CD4-positive, alpha-beta T cell (primary cell): ENCODE measurements at regions not wholly inside any gene's neighbourhood (a gene's known extent, or its start where the extent isn't known, plus 50 kb on each side); places are given as distances from the start of the nearest gene placed in this dataset.

Experiments
- ATAC-seq: fragments of 200-7000 bp; cut with Tn5 transposase; one replicate; pipeline ENCODE4 v1.10.0; 2022; ENCODE audit warnings: mild to moderate bottlenecking; ENCODE audit not compliant: poor library complexity
- CTCF ChIA-PET: fragments of 350-600 bp; sonication (Branson Sonifier 250); formaldehyde crosslinking; loops from one replicate; lab custom pipeline; 2021; ENCODE audit warnings: antibody characterized with exemption, inconsistent platforms; lab: Charles Lee
- POLR2A ChIA-PET: fragments of 350-600 bp; sonication (Branson Sonifier 250); formaldehyde crosslinking; loops from one replicate; lab custom pipeline; 2021; ENCODE audit warnings: antibody characterized with exemption, inconsistent platforms; lab: Charles Lee
- DNase-seq, 14 experiments: peaks; one replicate each; pipeline ENCODE4 v3.0.0-alpha.2; 2013 to 2020; ENCODE audit warnings: mixed read lengths in 2 of 14
- H3K27ac ChIP-seq, 2 donors: one replicate each; pipeline versions ENCODE4 v1.5.1 to v1.7.0; 2013; ENCODE audit warnings: low read length in 2 of 2, low read depth in 1 of 2, mild to moderate bottlenecking in 1 of 2
- H3K27me3 ChIP-seq, 2 experiments: 1 replicate in 1 of 2; 2 replicates in 1 of 2; pipeline versions ENCODE4 v1.6.1 to v1.7.0; 2013; ENCODE audit warnings: low read length in 2 of 2, control low read depth in 1 of 2, mild to moderate bottlenecking in 1 of 2, moderate library complexity in 1 of 2; ENCODE audit not compliant: insufficient read depth in 2 of 2, control insufficient read depth in 1 of 2
- H3K36me3 ChIP-seq: one replicate; pipeline ENCODE4 v1.6.1; 2013; ENCODE audit warnings: low read length, control low read depth; ENCODE audit not compliant: insufficient read depth
- H3K4me1 ChIP-seq: one replicate; pipeline ENCODE4 v1.6.1; 2013; ENCODE audit warnings: low read length, control low read depth; ENCODE audit not compliant: insufficient read depth
- H3K4me3 ChIP-seq: one replicate; pipeline ENCODE4 v1.5.1; 2013; ENCODE audit warnings: mild to moderate bottlenecking, low read length, moderate library complexity
- H3K9me3 ChIP-seq, 2 experiments: 1 replicate in 1 of 2; 2 replicates in 1 of 2; pipeline versions ENCODE4 v1.6.1 to v1.7.0; 2013; ENCODE audit warnings: low read length in 2 of 2, mild to moderate bottlenecking in 2 of 2, control low read depth in 1 of 2, moderate library complexity in 1 of 2; ENCODE audit not compliant: control insufficient read depth in 1 of 2, insufficient read depth in 1 of 2
- H3K27ac Mint-ChIP-seq: one replicate; pipeline ENCODE4 v1.8.0; 2020; ENCODE audit warnings: mixed read lengths
- H3K27me3 Mint-ChIP-seq: one replicate; pipeline ENCODE4 v1.8.0; 2021; ENCODE audit warnings: mixed read lengths
- H3K36me3 Mint-ChIP-seq: one replicate; pipeline ENCODE4 v1.8.0; 2021; ENCODE audit warnings: low read depth, mixed read lengths
- H3K4me1 Mint-ChIP-seq: one replicate; pipeline ENCODE4 v1.8.0; 2021; ENCODE audit warnings: low read depth, mixed read lengths
- H3K4me3 Mint-ChIP-seq: one replicate; pipeline ENCODE4 v1.8.0; 2020; ENCODE audit warnings: mild to moderate bottlenecking, mixed read lengths
- H3K9me3 Mint-ChIP-seq: one replicate; pipeline ENCODE4 v1.8.0; 2020; ENCODE audit warnings: mixed read lengths
- CTCF ChIP-seq: fragments of 200-600 bp; IDR thresholded peaks from one replicate; pipeline ENCODE4 v1.8.0; 2022; ENCODE audit warnings: antibody characterized with exemption, mild to moderate bottlenecking
- intact Hi-C, 2 experiments: fragments of 100-400 bp; cut with DNase I in 1 of 2; cut with micrococcal nuclease in 1 of 2; formaldehyde crosslinking; loops; one replicate each; pipeline versions ENCODE4 v1.15.1 to v1.9.0; 2023 to 2025; cut with DNase I, micrococcal nuclease

- Histone ChIP-seq H3K4me1 (no peaks in the 10 kb centered on the region), H3K36me3 (no peaks in the 10 kb centered on the region), H3K27me3 (peaks cover 0 to 2% of the 10 kb centered on the region in 2 experiments), H3K27ac (no peak overlapping the region), H3K4me3 (no peak overlapping the region), H3K9me3 (peaks cover 9 to 60% of the 10 kb centered on the region in 2 experiments)
- ATAC-seq (no peak), DNase-seq (no peak)
- TF ChIP-seq CTCF: no peak
- Mint-ChIP-seq H3K36me3 (no peaks in the 10 kb centered on the region), H3K27me3 (peaks cover 5% of the 10 kb centered on the region), H3K9me3 (no peaks in the 10 kb centered on the region), H3K4me1 (no peaks in the 10 kb centered on the region), H3K4me3 (no peak overlapping the region), H3K27ac (no peak overlapping the region)
- ChIA-PET CTCF (no interaction called here), POLR2A (no interaction called here)
- intact Hi-C loops: no loop called here
Measured at GRCh38 chr11:70616317-70616716, 218.0 kb downstream of the CTTN start.

DNA sequence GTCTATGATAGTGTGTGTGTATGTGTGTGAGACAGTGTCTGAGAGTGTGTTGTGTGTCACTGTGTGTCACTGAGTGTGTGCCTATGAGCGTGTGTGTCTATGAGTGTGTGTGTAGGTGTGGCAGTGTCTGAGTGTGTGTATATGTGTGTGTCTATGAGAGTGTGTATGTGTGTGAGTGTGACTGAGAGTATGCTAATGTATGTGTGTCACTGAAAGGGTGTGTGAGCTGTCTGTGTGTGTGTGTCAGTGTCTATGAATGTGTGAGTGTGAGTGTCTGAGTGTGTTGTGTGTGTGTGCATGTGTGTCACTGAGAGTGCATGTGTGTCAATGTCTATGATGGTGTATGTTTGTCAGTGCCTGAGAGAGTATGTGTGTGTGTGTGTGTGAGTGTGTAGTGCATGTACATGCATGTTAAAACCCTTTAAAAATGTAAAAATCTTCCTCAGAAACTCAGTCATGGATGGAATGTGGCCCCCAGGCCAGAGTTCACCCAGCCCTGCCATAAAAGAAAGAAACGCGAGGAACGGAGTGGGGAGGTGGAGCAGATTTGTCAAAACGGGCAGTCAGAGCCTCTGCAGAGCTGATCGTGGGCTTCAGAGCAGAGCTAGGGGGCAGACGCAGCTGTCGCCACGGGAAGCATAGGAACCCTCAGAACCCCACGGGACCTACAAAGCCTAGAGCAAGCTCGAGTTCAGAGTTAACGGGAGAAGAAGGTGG is 218.8 kb downstream of the CTTN start:
- Mint-ChIP-seq H3K4me1 (no peaks in the 10 kb centered on the region), H3K9me3 (no peaks in the 10 kb centered on the region), H3K4me3 (no peak overlapping the region), H3K36me3 (no peaks in the 10 kb centered on the region), H3K27ac (no peak overlapping the region), H3K27me3 (peaks cover 5% of the 10 kb centered on the region)
- Histone ChIP-seq H3K9me3 (peaks cover 9 to 67% of the 10 kb centered on the region in 2 experiments), H3K27ac (no peak overlapping the region), H3K36me3 (no peaks in the 10 kb centered on the region), H3K27me3 (peaks cover 0 to 1% of the 10 kb centered on the region in 2 experiments), H3K4me1 (no peaks in the 10 kb centered on the region), H3K4me3 (no peak overlapping the region)
- TF ChIP-seq CTCF: no peak
- ChIA-PET CTCF (no interaction called here), POLR2A (no interaction called here)
- DNase-seq (no peak), ATAC-seq (no peak)
- intact Hi-C loops: no loop called here

- H3K27ac Mint-ChIP-seq: no peak overlapping the region
- intact Hi-C loops: no loop called here
- H3K27me3 ChIP-seq: no peaks in the 10 kb centered on the region
- ATAC-seq (no peak), DNase-seq (no peak)
- no peaks in the 10 kb centered on the region for H3K4me1 ChIP-seq
- ChIA-PET CTCF (no interaction called here), POLR2A (no interaction called here)
- no peak overlapping the region for H3K27ac ChIP-seq
- H3K4me3 ChIP-seq: no peak overlapping the region
- H3K9me3 Mint-ChIP-seq: no peaks in the 10 kb centered on the region
- H3K36me3 ChIP-seq: no peaks in the 10 kb centered on the region
- H3K4me1 Mint-ChIP-seq: no peaks in the 10 kb centered on the region
- H3K4me3 Mint-ChIP-seq: no peak overlapping the region
- peaks cover 9 to 71% of the 10 kb centered on the region in 2 experiments for H3K9me3 ChIP-seq
- H3K36me3 Mint-ChIP-seq: no peaks in the 10 kb centered on the region
- no peaks in the 10 kb centered on the region for H3K27me3 Mint-ChIP-seq
- TF ChIP-seq CTCF: no peak
Measured at GRCh38 chr11:70618431-70619101, 220.2 kb downstream of the CTTN start.
